DND-41 (cell line): ENCODE measurements at regions not wholly inside any gene's neighbourhood (a gene's known extent, or its start where the extent isn't known, plus 50 kb on each side); places are given as distances from the start of the nearest gene placed in this dataset.

Source experiments
- EZH2 ChIP-seq: IDR thresholded peaks from 3 replicates; pipeline ENCODE4 v1.6.1; 2012; ENCODE audit warnings: borderline replicate concordance, low read depth, mild to moderate bottlenecking, moderate library complexity, low read length, inconsistent platforms; ENCODE audit not compliant: severe bottlenecking
- TF ChIP-seq, protein P1 (sequence below): IDR thresholded peaks from 2 replicates; pipeline ENCODE4 v1.5.1; 2012; ENCODE audit warnings: borderline replicate concordance, low read length, moderate library complexity, mild to moderate bottlenecking; ENCODE audit not compliant: poor library complexity, severe bottlenecking; ENCODE audit errors: extremely low read depth

DNA sequence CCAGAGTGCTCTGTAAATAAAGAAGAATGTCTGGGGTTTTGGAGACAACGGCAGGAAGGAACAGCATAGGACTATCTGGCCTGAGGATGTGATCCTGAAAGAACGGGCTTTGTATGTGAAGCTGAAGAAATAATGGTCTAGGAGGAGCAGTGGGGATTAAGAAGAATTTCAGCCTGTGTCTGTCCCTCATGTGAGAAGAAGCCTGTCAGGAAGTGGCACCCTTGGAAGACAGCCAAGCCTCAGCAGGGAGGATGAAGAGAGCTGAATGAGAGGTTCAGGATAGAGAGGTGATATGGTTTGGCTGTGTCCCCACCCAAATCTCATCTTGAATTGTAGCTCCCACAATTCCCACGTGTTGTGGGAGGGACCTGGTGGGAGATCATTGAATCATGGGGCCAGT is 56.9 kb upstream of the TCL1A start:
- TF ChIP-seq, protein P1, sequence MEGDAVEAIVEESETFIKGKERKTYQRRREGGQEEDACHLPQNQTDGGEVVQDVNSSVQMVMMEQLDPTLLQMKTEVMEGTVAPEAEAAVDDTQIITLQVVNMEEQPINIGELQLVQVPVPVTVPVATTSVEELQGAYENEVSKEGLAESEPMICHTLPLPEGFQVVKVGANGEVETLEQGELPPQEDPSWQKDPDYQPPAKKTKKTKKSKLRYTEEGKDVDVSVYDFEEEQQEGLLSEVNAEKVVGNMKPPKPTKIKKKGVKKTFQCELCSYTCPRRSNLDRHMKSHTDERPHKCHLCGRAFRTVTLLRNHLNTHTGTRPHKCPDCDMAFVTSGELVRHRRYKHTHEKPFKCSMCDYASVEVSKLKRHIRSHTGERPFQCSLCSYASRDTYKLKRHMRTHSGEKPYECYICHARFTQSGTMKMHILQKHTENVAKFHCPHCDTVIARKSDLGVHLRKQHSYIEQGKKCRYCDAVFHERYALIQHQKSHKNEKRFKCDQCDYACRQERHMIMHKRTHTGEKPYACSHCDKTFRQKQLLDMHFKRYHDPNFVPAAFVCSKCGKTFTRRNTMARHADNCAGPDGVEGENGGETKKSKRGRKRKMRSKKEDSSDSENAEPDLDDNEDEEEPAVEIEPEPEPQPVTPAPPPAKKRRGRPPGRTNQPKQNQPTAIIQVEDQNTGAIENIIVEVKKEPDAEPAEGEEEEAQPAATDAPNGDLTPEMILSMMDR: no peak
- TF ChIP-seq EZH2: no peak
